IMR-90 (cell line): ENCODE measurements at regions not wholly inside any gene's neighbourhood (a gene's known extent, or its start where the extent isn't known, plus 50 kb on each side); places are given as distances from the start of the nearest gene placed in this dataset.

ENCODE experiments used
- ATAC-seq: fragments of 200-7000 bp; cut with Tn5 transposase; 2 replicates; pipeline ENCODE4 v1.9.1; 2020; ENCODE audit warnings: low read depth, mild to moderate bottlenecking, moderate library complexity
- BruUV-seq: library from RNA; stranded (reverse); fragments of 400-500 nt; replicated peaks from 2 replicates; lab custom pipeline; 2021; lab: Mats Ljungman, UMichigan
- CTCF ChIA-PET: fragments of 300-600 bp; formaldehyde crosslinking; extraction: SDS; loops from one replicate; lab custom pipeline; 2021; ENCODE audit warnings: antibody characterized with exemption; lab: Yijun Ruan, JAX
- POLR2A ChIA-PET: fragments of 300-600 bp; sonication (Branson Sonifier 250); formaldehyde crosslinking; loops from one replicate; lab custom pipeline; 2022; ENCODE audit warnings: antibody characterized with exemption; ENCODE audit not compliant: unreplicated experiment; lab: Charles Lee
- DNase-seq: peaks from one replicate; pipeline ENCODE4 v3.0.0; 2013
- H2AFZ ChIP-seq: replicated peaks from 2 replicates; pipeline ENCODE3; 2013; ENCODE audit warnings: low read length, mild to moderate bottlenecking; ENCODE audit not compliant: poor library complexity
- H2AK5ac ChIP-seq: 2 replicates; pipeline ENCODE4 v1.6.1; 2013; ENCODE audit warnings: low read depth, low read length, inconsistent platforms
- H2AK9ac ChIP-seq: replicated peaks from 2 replicates; pipeline ENCODE3; 2013; ENCODE audit warnings: mild to moderate bottlenecking, low read depth, low read length, moderate library complexity; ENCODE audit not compliant: poor library complexity
- H2BK120ac ChIP-seq: 2 replicates; pipeline ENCODE4 v1.6.1; 2013; ENCODE audit warnings: low read depth, low read length, inconsistent platforms
- H2BK15ac ChIP-seq: 3 replicates; pipeline ENCODE4 v1.6.1; 2013; ENCODE audit warnings: low read depth, low read length, inconsistent platforms
- H2BK20ac ChIP-seq: 2 replicates; pipeline ENCODE4 v1.6.1; 2013; ENCODE audit warnings: low read depth, mild to moderate bottlenecking, inconsistent platforms, low read length, moderate library complexity
- H2BK5ac ChIP-seq: 2 replicates; pipeline ENCODE4 v1.6.1; 2013; ENCODE audit warnings: mild to moderate bottlenecking, low read depth, low read length, inconsistent platforms; ENCODE audit not compliant: poor library complexity, severe bottlenecking
- H3K14ac ChIP-seq: replicated peaks from 2 replicates; pipeline ENCODE4 v1.6.1; 2013; ENCODE audit warnings: low read depth, low read length, inconsistent platforms
- H3K18ac ChIP-seq: 2 replicates; pipeline ENCODE4 v1.6.1; 2013; ENCODE audit warnings: low read depth, low read length, control low read depth
- H3K23ac ChIP-seq: 2 replicates; pipeline ENCODE4 v1.6.1; 2013; ENCODE audit warnings: low read depth, low read length, inconsistent platforms
- H3K27ac ChIP-seq: 2 replicates; pipeline ENCODE4 v1.5.1; 2013; ENCODE audit warnings: mild to moderate bottlenecking, control low read depth, low read length; ENCODE audit not compliant: insufficient read depth
- H3K27me3 ChIP-seq: 2 replicates; pipeline ENCODE4 v1.6.1; 2013; ENCODE audit warnings: low read length; ENCODE audit not compliant: control insufficient read depth, insufficient read depth
- H3K36me3 ChIP-seq: 2 replicates; pipeline ENCODE4 v1.6.1; 2013; ENCODE audit warnings: low read length, mixed read lengths; ENCODE audit not compliant: control insufficient read depth, insufficient read depth
- H3K4ac ChIP-seq: 2 replicates; pipeline ENCODE4 v1.6.1; 2013; ENCODE audit warnings: low read depth, low read length, inconsistent platforms
- H3K4me1 ChIP-seq: 2 replicates; pipeline ENCODE4 v1.6.1; 2013; ENCODE audit warnings: low read length, mixed read lengths; ENCODE audit not compliant: control insufficient read depth, insufficient read depth
- H3K4me2 ChIP-seq: 2 replicates; pipeline ENCODE4 v1.6.1; 2013; ENCODE audit warnings: low read depth, mild to moderate bottlenecking, control low read depth, low read length, moderate library complexity
- H3K4me3 ChIP-seq: 2 replicates; pipeline ENCODE4 v1.5.1; 2013; ENCODE audit warnings: low read depth, mild to moderate bottlenecking, control low read depth, low read length, moderate library complexity; ENCODE audit not compliant: insufficient read depth
- H3K56ac ChIP-seq: 2 replicates; pipeline ENCODE4 v1.6.1; 2013; ENCODE audit warnings: low read length, inconsistent platforms; ENCODE audit not compliant: insufficient read depth; ENCODE audit errors: extremely low read depth
- H3K79me1 ChIP-seq, 2 experiments: 2 replicates each; pipeline ENCODE4 v1.6.1; 2013; ENCODE audit warnings: low read length in 2 of 2, inconsistent platforms in 1 of 2, low read depth in 1 of 2
- H3K9ac ChIP-seq: 2 replicates; pipeline ENCODE4 v1.6.1; 2013; ENCODE audit warnings: low read depth, low read length, control low read depth
- H3K9me1 ChIP-seq: 2 replicates; pipeline ENCODE4 v1.6.1; 2013; ENCODE audit warnings: low read length, inconsistent platforms; ENCODE audit not compliant: insufficient read depth
- H3K9me3 ChIP-seq: 2 replicates; pipeline ENCODE4 v1.6.1; 2013; ENCODE audit warnings: low read length; ENCODE audit not compliant: control insufficient read depth, insufficient read depth
- H4K20me1 ChIP-seq: 2 replicates; pipeline ENCODE4 v1.6.1; 2013; ENCODE audit warnings: low read length, inconsistent platforms; ENCODE audit not compliant: insufficient read depth
- H4K5ac ChIP-seq: 2 replicates; pipeline ENCODE4 v1.6.1; 2013; ENCODE audit warnings: mild to moderate bottlenecking, low read depth, low read length, control low read depth
- H4K8ac ChIP-seq, 2 experiments: 2 replicates each; pipeline ENCODE4 v1.6.1; 2013; ENCODE audit warnings: low read depth in 2 of 2, low read length in 2 of 2, control low read depth in 1 of 2, inconsistent platforms in 1 of 2
- H4K91ac ChIP-seq: 2 replicates; pipeline ENCODE4 v1.6.1; 2013; ENCODE audit warnings: low read depth, low read length, inconsistent platforms; ENCODE audit not compliant: insufficient read depth
- CEBPB ChIP-seq: IDR thresholded peaks from 2 replicates; pipeline ENCODE4 v1.6.1; 2012; ENCODE audit warnings: low read depth, low read length, improper control_type of control experiment
- CHD1 ChIP-seq: IDR thresholded peaks from 2 replicates; pipeline ENCODE4 v1.6.1; 2012; ENCODE audit warnings: low read depth, low read length, improper control_type of control experiment
- ELK1 ChIP-seq: fragments of 150-350 bp; IDR thresholded peaks from 2 replicates; pipeline ENCODE4 v1.6.1; 2016; ENCODE audit warnings: low read depth, mild to moderate bottlenecking, low read length, moderate library complexity, borderline replicate concordance
- FOS ChIP-seq: fragments of 150-350 bp; IDR thresholded peaks from 2 replicates; pipeline ENCODE4 v1.6.1; 2016; ENCODE audit warnings: low read depth, low read length
- MAFK ChIP-seq: IDR thresholded peaks from 2 replicates; pipeline ENCODE4 v1.6.1; 2012; ENCODE audit warnings: low read depth, low read length, improper control_type of control experiment
- MAZ ChIP-seq: IDR thresholded peaks from 2 replicates; pipeline ENCODE4 v1.6.1; 2012; ENCODE audit warnings: low read depth, mild to moderate bottlenecking, low read length, improper control_type of control experiment, moderate library complexity, borderline replicate concordance
- MXI1 ChIP-seq: IDR thresholded peaks from 2 replicates; pipeline ENCODE4 v1.6.1; 2012; ENCODE audit warnings: low read depth, mild to moderate bottlenecking, low read length, moderate library complexity, borderline replicate concordance
- POLR2A ChIP-seq: IDR thresholded peaks from 2 replicates; pipeline ENCODE4 v1.6.1; 2012; ENCODE audit warnings: mild to moderate bottlenecking, low read depth, low read length
- RAD21 ChIP-seq: IDR thresholded peaks from 2 replicates; pipeline ENCODE4 v1.6.1; 2012; ENCODE audit warnings: low read length, improper control_type of control experiment
- RFX5 ChIP-seq: IDR thresholded peaks from 2 replicates; pipeline ENCODE4 v1.8.0; 2012; ENCODE audit warnings: low read depth, mild to moderate bottlenecking, low read length, moderate library complexity
- SMC3 ChIP-seq: fragments of 150-350 bp; IDR thresholded peaks from 2 replicates; pipeline ENCODE4 v1.6.1; 2016; ENCODE audit warnings: low read depth, mild to moderate bottlenecking, antibody characterized with exemption, low read length, moderate library complexity
- USF2 ChIP-seq: fragments of 150-350 bp; IDR thresholded peaks from 2 replicates; pipeline ENCODE4 v1.6.1; 2017; ENCODE audit warnings: mild to moderate bottlenecking, antibody characterized with exemption, low read length, low read depth
- WGBS, 2 experiments: methylation state at CpG; one replicate each; pipeline versions ENCODE4 v1.1.5 to v1.1.7; 2013; ENCODE audit warnings: missing lambda C conversion rate in 2 of 2; ENCODE audit not compliant: insufficient read length in 1 of 2; ENCODE audit errors: extremely low coverage in 2 of 2; 5-methylcytosine and 5-hydroxymethylcytosine counted together
- dilution Hi-C: fragments of 300-500 bp; cut with HindIII; formaldehyde crosslinking; loops from one replicate; pipeline ENCODE4 v1.14.3; 2018; ENCODE audit warnings: low sequenced_read_pairs; ENCODE audit not compliant: unreplicated experiment
- in situ Hi-C: fragments of 300-500 bp; cut with MboI; formaldehyde crosslinking; loops from 3 replicates; pipeline ENCODE4 v1.14.3; 2019; ENCODE audit warnings: low sequenced_read_pairs, inconsistent platforms, mixed read lengths
- intact Hi-C: fragments of 100-400 bp; cut with micrococcal nuclease; formaldehyde crosslinking; loops from 2 replicates; pipeline ENCODE4 v1.10.0; 2022

- no peaks in the 10 kb centered on the region for H3K27me3 ChIP-seq
- H4K20me1 ChIP-seq = no peaks in the 10 kb centered on the region
- H3K4me1 ChIP-seq = no peaks in the 10 kb centered on the region
- H3K9me1 ChIP-seq = no peaks in the 10 kb centered on the region
- H3K56ac ChIP-seq = no peak overlapping the region
- H2AK5ac ChIP-seq = no peak overlapping the region
- H2AFZ ChIP-seq = no peak overlapping the region
- 40 to 100% methylated on average over 1 of the region's 2 CpGs for WGBS, 2 experiments
- no peak overlapping the region for H2BK20ac ChIP-seq
- no peaks in the 10 kb centered on the region for H3K9me3 ChIP-seq
- DNase-seq (no peak), ATAC-seq (no peak)
- no peak overlapping the region for H3K4me2 ChIP-seq
- H3K23ac ChIP-seq = no peak overlapping the region
- no peak overlapping the region for H3K18ac ChIP-seq
- no peak overlapping the region for H3K14ac ChIP-seq
- no peak overlapping the region for H2AK9ac ChIP-seq
- dilution Hi-C loops (no loop called here), in situ Hi-C loops (no loop called here), intact Hi-C loops (no loop called here)
- no peak overlapping the region for H3K27ac ChIP-seq
- H3K9ac ChIP-seq = no peak overlapping the region
- H3K36me3 ChIP-seq = no peaks in the 10 kb centered on the region
- H2BK15ac ChIP-seq = no peak overlapping the region
- no TSS peak for BruUV-seq
- H2BK5ac ChIP-seq = no peak overlapping the region
- no peaks in the 10 kb centered on the region for H3K79me1 ChIP-seq
- CTCF ChIA-PET = no interaction called here
- no peak overlapping the region for H4K8ac ChIP-seq
- H4K91ac ChIP-seq = no peak overlapping the region
- POLR2A ChIA-PET = no interaction called here
- no peak overlapping the region for H3K4ac ChIP-seq
- H2BK120ac ChIP-seq = no peak overlapping the region
- no peak overlapping the region for H3K4me3 ChIP-seq
- no peak for TF ChIP-seq FOS
- no peak for TF ChIP-seq SMC3
- TF ChIP-seq MAFK = no peak
- no peak for TF ChIP-seq POLR2A
- no peak for TF ChIP-seq MAZ
- no peak for TF ChIP-seq ELK1
- TF ChIP-seq MXI1 = no peak
- TF ChIP-seq CEBPB = no peak
- no peak for TF ChIP-seq USF2
- no peak for TF ChIP-seq CHD1
- TF ChIP-seq RAD21 = no peak
- TF ChIP-seq RFX5 = no peak
- H4K5ac ChIP-seq = no peak overlapping the region
Measured at GRCh38 chrX:28085653-28086052, 104.4 kb upstream of the DCAF8L1 start.
